HCT116 (cell line): ENCODE measurements at regions not wholly inside any gene's neighbourhood (a gene's known extent, or its start where the extent isn't known, plus 50 kb on each side); places are given as distances from the start of the nearest gene placed in this dataset.

ENCODE experiments used
- ATAC-seq: fragments of 200-7000 bp; cut with Tn5 transposase; 2 replicates; pipeline ENCODE4 v1.9.1; 2020; ENCODE audit warnings: mild to moderate bottlenecking, moderate library complexity
- BruUV-seq: library from RNA; stranded (reverse); fragments of 400-500 nt; replicated peaks from 2 replicates; lab custom pipeline; 2021; lab: Mats Ljungman, UMichigan
- CTCF ChIA-PET: fragments of 300-600 bp; sonication (Branson Sonifier 250); formaldehyde crosslinking; loops from one replicate; lab custom pipeline; 2021; ENCODE audit warnings: antibody characterized with exemption; lab: Charles Lee
- POLR2A ChIA-PET: fragments of 300-600, 350-600 bp; sonication (Branson Sonifier 250); formaldehyde crosslinking; loops from one replicate; lab custom pipeline; 2021; ENCODE audit warnings: antibody characterized with exemption; lab: Charles Lee
- RAD21 ChIA-PET, 2 experiments: fragments of 300-600 bp; sonication (Branson Sonifier 250); formaldehyde crosslinking; loops; one replicate each; lab custom pipeline; 2023; ENCODE audit warnings: low total read pairs in 2 of 2; ENCODE audit not compliant: uncharacterized antibody in 2 of 2, unreplicated experiment in 2 of 2, low non-redundant PET in 1 of 2; lab: Charles Lee
- DNase-seq: peaks from one replicate; pipeline ENCODE4 v3.0.0-alpha.2; 2010; ENCODE audit warnings: low read depth, low spot score
- H2AFZ ChIP-seq: fragments of 200-600 bp; shearing (Covaris generic), sonication (generic); 2 replicates; pipeline ENCODE4 v1.6.1; 2017; ENCODE audit warnings: low read depth, mixed run types, mixed read lengths, antibody characterized with exemption, low read length; ENCODE audit not compliant: poor library complexity, severe bottlenecking
- H3K27ac ChIP-seq: 2 replicates; pipeline ENCODE4 v1.5.1; 2012; ENCODE audit warnings: low read depth, low read length
- H3K27me3 ChIP-seq: fragments of 200-600 bp; sonication (generic); 2 replicates; pipeline ENCODE4 v1.6.1; 2016; ENCODE audit warnings: mixed run types, low read length, mixed read lengths; ENCODE audit not compliant: insufficient read depth
- H3K36me3 ChIP-seq, 2 experiments: fragments of 200-500 bp in 1 of 2; fragments of 200-600 bp in 1 of 2; sonication (Bioruptor generic) in 1 of 2; sonication (generic) in 1 of 2; 2 replicates each; pipeline versions ENCODE4 v1.5.1 to v1.6.1; 2014 to 2016; ENCODE audit warnings: low read length in 2 of 2, inconsistent platforms in 1 of 2, mixed read lengths in 1 of 2, mixed run types in 1 of 2; ENCODE audit not compliant: insufficient read depth in 2 of 2, control insufficient read depth in 1 of 2
- H3K4me1 ChIP-seq, 2 experiments: fragments of 200-600 bp in 1 of 2; sonication (generic) in 1 of 2; 2 replicates each; pipeline versions ENCODE4 v1.5.1 to v1.6.1; 2012 to 2017; ENCODE audit warnings: low read length in 2 of 2, inconsistent platforms in 1 of 2, mild to moderate bottlenecking in 1 of 2, mixed read lengths in 1 of 2, mixed run types in 1 of 2, moderate library complexity in 1 of 2; ENCODE audit not compliant: insufficient read depth in 2 of 2, control insufficient read depth in 1 of 2
- H3K4me2 ChIP-seq: fragments of 200-600 bp; sonication (generic); 2 replicates; pipeline ENCODE4 v1.6.1; 2017; ENCODE audit warnings: mixed run types, low read length, mixed read lengths
- H3K4me3 ChIP-seq, 2 experiments: fragments of 200-600 bp in 1 of 2; sonication (generic) in 1 of 2; replicated peaks in 1 of 2; 2 replicates each; pipeline ENCODE4 v1.5.1; 2011 to 2016; ENCODE audit warnings: low read length in 2 of 2, control low read depth in 1 of 2, low read depth in 1 of 2, mild to moderate bottlenecking in 1 of 2, mixed read lengths in 1 of 2, mixed run types in 1 of 2
- H3K79me2 ChIP-seq: fragments of 200-600 bp; sonication (generic); 2 replicates; pipeline ENCODE4 v1.6.1; 2017; ENCODE audit warnings: mild to moderate bottlenecking, mixed run types, low read length, moderate library complexity, mixed read lengths; ENCODE audit not compliant: insufficient read depth
- H3K9ac ChIP-seq: fragments of 200-600 bp; sonication (generic); 2 replicates; pipeline ENCODE4 v1.6.1; 2016; ENCODE audit warnings: low read length, mixed read lengths
- H3K9me2 ChIP-seq: fragments of 200-600 bp; sonication (generic), shearing (Covaris generic); 2 replicates; pipeline ENCODE4 v1.6.1; 2017; ENCODE audit warnings: mixed run types, mild to moderate bottlenecking, moderate library complexity; ENCODE audit not compliant: insufficient read depth
- H3K9me3 ChIP-seq, 2 experiments: fragments of 200-500 bp in 1 of 2; fragments of 200-600 bp in 1 of 2; sonication (Bioruptor generic) in 1 of 2; sonication (generic) in 1 of 2; 2 replicates each; pipeline ENCODE4 v1.6.1; 2014 to 2017; ENCODE audit warnings: low read length in 2 of 2, mixed read lengths in 2 of 2, inconsistent platforms in 1 of 2, low read depth in 1 of 2, mild to moderate bottlenecking in 1 of 2, mixed run types in 1 of 2, moderate library complexity in 1 of 2; ENCODE audit not compliant: control insufficient read depth in 1 of 2, insufficient read depth in 1 of 2
- H4K20me1 ChIP-seq: fragments of 200-600 bp; sonication (generic), shearing (Covaris generic); 2 replicates; pipeline ENCODE4 v1.6.1; 2017; ENCODE audit warnings: mixed run types, mild to moderate bottlenecking, moderate library complexity; ENCODE audit not compliant: insufficient read depth
- CBX3 ChIP-seq: IDR thresholded peaks from 2 replicates; pipeline ENCODE4 v1.6.1; 2012; ENCODE audit warnings: low read depth
- CEBPB ChIP-seq: IDR thresholded peaks from 2 replicates; pipeline ENCODE4 v1.6.1; 2012; ENCODE audit warnings: low read depth
- EGR1 ChIP-seq: IDR thresholded peaks from 2 replicates; pipeline ENCODE4 v1.6.1; 2012; ENCODE audit warnings: low read depth
- ELF1 ChIP-seq: IDR thresholded peaks from 2 replicates; pipeline ENCODE4 v1.6.1; 2012; ENCODE audit warnings: low read depth, borderline replicate concordance
- EZH2 ChIP-seq: fragments of 200-600 bp; sonication (generic); IDR thresholded peaks from 2 replicates; pipeline ENCODE4 v1.6.1; 2017; ENCODE audit warnings: antibody characterized with exemption, mixed run types
- EZH2phosphoT487 ChIP-seq: fragments of 200-600 bp; IDR thresholded peaks from 2 replicates; pipeline ENCODE4 v1.6.1; 2018; ENCODE audit warnings: antibody characterized with exemption, borderline replicate concordance
- FOSL1 ChIP-seq: IDR thresholded peaks from 2 replicates; pipeline ENCODE4 v1.6.1; 2012; ENCODE audit warnings: low read depth
- JUND ChIP-seq: IDR thresholded peaks from 2 replicates; pipeline ENCODE4 v1.6.1; 2012
- POLR2AphosphoS5 ChIP-seq: IDR thresholded peaks from 2 replicates; pipeline ENCODE4 v1.6.1; 2011; ENCODE audit warnings: mild to moderate bottlenecking, low read depth, low read length, moderate library complexity
- SIN3A ChIP-seq: IDR thresholded peaks from 2 replicates; pipeline ENCODE4 v1.6.1; 2012; ENCODE audit warnings: low read depth
- SP1 ChIP-seq: IDR thresholded peaks from 2 replicates; pipeline ENCODE4 v1.6.1; 2012; ENCODE audit warnings: low read depth
- SRF ChIP-seq: IDR thresholded peaks from 2 replicates; pipeline ENCODE4 v1.6.1; 2012; ENCODE audit warnings: low read depth
- TCF7L2 ChIP-seq: IDR thresholded peaks from 2 replicates; pipeline ENCODE4 v1.7.0; 2011; ENCODE audit warnings: borderline replicate concordance, inconsistent platforms; ENCODE audit not compliant: insufficient read depth, insufficient read length; ENCODE audit errors: extremely low read depth
- YY1 ChIP-seq: IDR thresholded peaks from 2 replicates; pipeline ENCODE4 v1.6.1; 2011; ENCODE audit warnings: low read length, low read depth, moderate library complexity, mild to moderate bottlenecking; ENCODE audit not compliant: insufficient replicate concordance; ENCODE audit errors: extremely low read depth
- ZNF274 ChIP-seq: fragments of 200-500 bp; sonication (Bioruptor generic); IDR thresholded peaks from 2 replicates; pipeline ENCODE4 v1.6.1; 2014; ENCODE audit warnings: mild to moderate bottlenecking, low read depth, low read length, inconsistent platforms
- intact Hi-C: fragments of 100-400 bp; cut with micrococcal nuclease; formaldehyde crosslinking; loops from 2 replicates; pipeline ENCODE4 v1.10.0; 2022
- TF ChIP-seq, protein P1 (sequence below): IDR thresholded peaks from 2 replicates; pipeline ENCODE4 v1.6.1; 2012; ENCODE audit warnings: low read depth
- TF ChIP-seq, protein P2 (sequence below): IDR thresholded peaks from 2 replicates; pipeline ENCODE4 v1.6.1; 2012

DNA sequence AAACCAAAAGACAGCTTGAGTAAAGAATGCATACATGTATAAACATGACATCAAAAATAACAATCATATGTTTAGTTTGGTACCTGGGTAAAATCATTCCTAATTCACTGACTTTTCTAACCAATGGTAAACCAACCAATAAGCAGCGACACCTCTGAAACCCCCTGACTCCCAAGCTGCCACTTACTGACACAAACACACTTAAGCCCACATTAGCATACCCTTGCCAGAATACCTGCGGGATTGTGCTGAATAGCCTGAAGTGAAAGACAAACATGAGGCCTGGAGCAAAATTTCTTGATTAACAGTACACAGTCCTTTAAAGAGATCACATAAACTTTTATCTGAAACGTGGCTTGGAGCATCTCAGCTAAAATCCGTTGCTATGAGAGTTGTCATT, 902.9 kb downstream of the TMEM182 start:
- Histone ChIP-seq H4K20me1 (no peaks in the 10 kb centered on the region), H3K79me2 (no peaks in the 10 kb centered on the region), H3K36me3 (no peaks in the 10 kb centered on the region), H3K9ac (no peak overlapping the region), H3K4me1 (no peaks in the 10 kb centered on the region), H3K27ac (no peak overlapping the region), H3K4me2 (no peak overlapping the region), H3K4me3 (no peak overlapping the region), H3K27me3 (no peaks in the 10 kb centered on the region), H3K9me2 (no peaks in the 10 kb centered on the region), H3K9me3 (peaks cover 3 to 19% of the 10 kb centered on the region in 2 experiments; a peak in 2 of 4 replicates), H2AFZ (no peak overlapping the region)
- DNase-seq (no peak), ATAC-seq (no peak)
- no peak for TF ChIP-seq EZH2
- no peak for TF ChIP-seq SP1
- no peak for TF ChIP-seq FOSL1
- TF ChIP-seq CBX3 = no peak
- TF ChIP-seq CEBPB = no peak
- TF ChIP-seq POLR2AphosphoS5 = no peak
- no peak for TF ChIP-seq YY1
- TF ChIP-seq EGR1 = no peak
- TF ChIP-seq SIN3A = no peak
- no peak for TF ChIP-seq TCF7L2
- TF ChIP-seq ELF1 = no peak
- no peak for TF ChIP-seq ZNF274
- TF ChIP-seq, protein P1, sequence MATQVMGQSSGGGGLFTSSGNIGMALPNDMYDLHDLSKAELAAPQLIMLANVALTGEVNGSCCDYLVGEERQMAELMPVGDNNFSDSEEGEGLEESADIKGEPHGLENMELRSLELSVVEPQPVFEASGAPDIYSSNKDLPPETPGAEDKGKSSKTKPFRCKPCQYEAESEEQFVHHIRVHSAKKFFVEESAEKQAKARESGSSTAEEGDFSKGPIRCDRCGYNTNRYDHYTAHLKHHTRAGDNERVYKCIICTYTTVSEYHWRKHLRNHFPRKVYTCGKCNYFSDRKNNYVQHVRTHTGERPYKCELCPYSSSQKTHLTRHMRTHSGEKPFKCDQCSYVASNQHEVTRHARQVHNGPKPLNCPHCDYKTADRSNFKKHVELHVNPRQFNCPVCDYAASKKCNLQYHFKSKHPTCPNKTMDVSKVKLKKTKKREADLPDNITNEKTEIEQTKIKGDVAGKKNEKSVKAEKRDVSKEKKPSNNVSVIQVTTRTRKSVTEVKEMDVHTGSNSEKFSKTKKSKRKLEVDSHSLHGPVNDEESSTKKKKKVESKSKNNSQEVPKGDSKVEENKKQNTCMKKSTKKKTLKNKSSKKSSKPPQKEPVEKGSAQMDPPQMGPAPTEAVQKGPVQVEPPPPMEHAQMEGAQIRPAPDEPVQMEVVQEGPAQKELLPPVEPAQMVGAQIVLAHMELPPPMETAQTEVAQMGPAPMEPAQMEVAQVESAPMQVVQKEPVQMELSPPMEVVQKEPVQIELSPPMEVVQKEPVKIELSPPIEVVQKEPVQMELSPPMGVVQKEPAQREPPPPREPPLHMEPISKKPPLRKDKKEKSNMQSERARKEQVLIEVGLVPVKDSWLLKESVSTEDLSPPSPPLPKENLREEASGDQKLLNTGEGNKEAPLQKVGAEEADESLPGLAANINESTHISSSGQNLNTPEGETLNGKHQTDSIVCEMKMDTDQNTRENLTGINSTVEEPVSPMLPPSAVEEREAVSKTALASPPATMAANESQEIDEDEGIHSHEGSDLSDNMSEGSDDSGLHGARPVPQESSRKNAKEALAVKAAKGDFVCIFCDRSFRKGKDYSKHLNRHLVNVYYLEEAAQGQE = no peak
- TF ChIP-seq, protein P2, sequence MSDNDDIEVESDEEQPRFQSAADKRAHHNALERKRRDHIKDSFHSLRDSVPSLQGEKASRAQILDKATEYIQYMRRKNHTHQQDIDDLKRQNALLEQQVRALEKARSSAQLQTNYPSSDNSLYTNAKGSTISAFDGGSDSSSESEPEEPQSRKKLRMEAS = no peak
- no peak for TF ChIP-seq SRF
- no peak for TF ChIP-seq JUND
- no peak for TF ChIP-seq EZH2phosphoT487
- ChIA-PET RAD21 (no interaction called here), POLR2A (no interaction called here), CTCF (no interaction called here)
- intact Hi-C loops = no loop called here
- BruUV-seq = no TSS peak
